ENCODE measurements at regions not wholly inside any gene's neighbourhood (a gene's known extent, or its start where the extent isn't known, plus 50 kb on each side); places are given as distances from the start of the nearest gene placed in this dataset.

DNA sequence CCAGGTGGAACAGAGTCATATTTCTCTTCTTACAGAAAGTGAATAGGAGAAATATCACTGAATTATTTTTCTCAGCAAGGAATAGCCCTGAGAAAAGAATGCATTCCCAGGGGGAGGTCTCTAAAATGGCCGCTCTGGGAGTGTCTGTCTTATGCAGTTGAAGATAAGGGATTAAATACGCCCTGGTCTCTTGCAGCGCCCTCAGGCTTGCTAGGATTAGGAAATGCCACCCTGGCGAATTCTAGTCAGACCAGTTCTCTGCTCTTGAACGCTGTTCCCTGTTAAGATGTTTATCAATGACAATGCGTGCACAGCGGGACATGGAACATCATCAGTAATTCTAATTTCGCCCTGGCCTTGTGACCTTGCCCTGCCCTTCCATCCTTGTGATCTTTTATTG, 949.0 kb upstream of the SEMA6D start:
- H3K9ac ChIP-seq (ENCODE audit: insufficient read depth, low read depth, low read length), result no peak overlapping the region
- FAIRE-seq (no peak), DNase-seq (ENCODE audit: low spot score) (no peak), ATAC-seq (no peak)
- H2AFZ ChIP-seq (ENCODE audit: low read length), result no peak overlapping the region
- no TSS peak for BruUV-seq (replicated peaks)
- no peaks in the 10 kb centered on the region for H3K79me2 ChIP-seq (ENCODE audit: insufficient read depth, low read length)
- 38% methylated on average over 8 of the region's 8 CpGs for WGBS (ENCODE audit: low lambda C conversion rate)
- H3K4me3 ChIP-seq (replicated peaks in 1 of 3; ENCODE audit: insufficient read depth in 1 of 3, low read depth in 2 of 3, low read length in 3 of 3), result no peak overlapping the region
- H3K27me3 ChIP-seq (ENCODE audit: control insufficient read depth in 1 of 2, insufficient read depth in 2 of 2, low read length in 2 of 2), result no peaks in the 10 kb centered on the region
- H4K20me1 ChIP-seq (ENCODE audit: insufficient read depth, low read length), result no peaks in the 10 kb centered on the region
- H3K4me1 ChIP-seq (ENCODE audit: insufficient read depth, low read length), result no peaks in the 10 kb centered on the region
- POLR2A ChIA-PET, result no interaction called here
- H3K4me2 ChIP-seq (ENCODE audit: low read depth, low read length), result no peak overlapping the region
- H3K36me3 ChIP-seq (replicated peaks in 1 of 2; ENCODE audit: control insufficient read depth in 1 of 2, insufficient read depth in 2 of 2, low read length in 2 of 2), result no peaks in the 10 kb centered on the region
- H3K9me3 ChIP-seq (ENCODE audit: low read length), result peaks cover 94% of the 10 kb centered on the region
- intact Hi-C loops (cut with micrococcal nuclease; ENCODE audit: unreplicated experiment), result no loop called here
- H3K27ac ChIP-seq (ENCODE audit: extremely low read length, insufficient read depth, low read length), result no peak overlapping the region
- no peak for TF ChIP-seq ZNF20 (CRISPR knock-in tag; IDR thresholded peaks at IDR 0.05)
- TF ChIP-seq, protein P1, sequence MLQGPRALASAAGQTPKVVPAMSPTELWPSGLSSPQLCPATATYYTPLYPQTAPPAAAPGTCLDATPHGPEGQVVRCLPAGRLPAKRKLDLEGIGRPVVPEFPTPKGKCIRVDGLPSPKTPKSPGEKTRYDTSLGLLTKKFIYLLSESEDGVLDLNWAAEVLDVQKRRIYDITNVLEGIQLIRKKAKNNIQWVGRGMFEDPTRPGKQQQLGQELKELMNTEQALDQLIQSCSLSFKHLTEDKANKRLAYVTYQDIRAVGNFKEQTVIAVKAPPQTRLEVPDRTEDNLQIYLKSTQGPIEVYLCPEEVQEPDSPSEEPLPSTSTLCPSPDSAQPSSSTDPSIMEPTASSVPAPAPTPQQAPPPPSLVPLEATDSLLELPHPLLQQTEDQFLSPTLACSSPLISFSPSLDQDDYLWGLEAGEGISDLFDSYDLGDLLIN (CRISPR knock-in tag; IDR thresholded peaks at IDR 0.05; ENCODE audit: borderline replicate concordance), result no peak
- TF ChIP-seq KLF9 (CRISPR knock-in tag; IDR thresholded peaks at IDR 0.05; ENCODE audit: low read depth), result no peak
- no peak for TF ChIP-seq TCF7 (IDR thresholded peaks at IDR 0.05; ENCODE audit: low read depth)
- no peak for TF ChIP-seq ATF1 (CRISPR knock-in tag; IDR thresholded peaks at IDR 0.05)
- TF ChIP-seq KLF16 (CRISPR knock-in tag; IDR thresholded peaks at IDR 0.05), result no peak
- TF ChIP-seq U2AF2 (IDR thresholded peaks at IDR 0.05; ENCODE audit: low read depth, low read length), result no peak
- no peak for TF ChIP-seq EEA1 (CRISPR knock-in tag; IDR thresholded peaks at IDR 0.05; ENCODE audit: borderline replicate concordance)
- no peak for TF ChIP-seq MTF1 (CRISPR knock-in tag; IDR thresholded peaks at IDR 0.05)
- TF ChIP-seq, protein P2, sequence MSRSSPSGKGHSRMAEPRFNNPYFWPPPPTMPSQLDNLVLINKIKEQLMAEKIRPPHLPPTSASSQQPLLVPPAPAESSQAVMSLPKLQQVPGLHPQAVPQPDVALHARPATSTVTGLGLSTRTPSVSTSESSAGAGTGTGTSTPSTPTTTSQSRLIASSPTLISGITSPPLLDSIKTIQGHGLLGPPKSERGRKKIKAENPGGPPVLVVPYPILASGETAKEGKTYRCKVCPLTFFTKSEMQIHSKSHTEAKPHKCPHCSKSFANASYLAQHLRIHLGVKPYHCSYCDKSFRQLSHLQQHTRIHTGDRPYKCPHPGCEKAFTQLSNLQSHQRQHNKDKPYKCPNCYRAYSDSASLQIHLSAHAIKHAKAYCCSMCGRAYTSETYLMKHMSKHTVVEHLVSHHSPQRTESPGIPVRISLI (CRISPR knock-in tag; IDR thresholded peaks at IDR 0.05; ENCODE audit: borderline replicate concordance), result no peak
- TF ChIP-seq, protein P3, sequence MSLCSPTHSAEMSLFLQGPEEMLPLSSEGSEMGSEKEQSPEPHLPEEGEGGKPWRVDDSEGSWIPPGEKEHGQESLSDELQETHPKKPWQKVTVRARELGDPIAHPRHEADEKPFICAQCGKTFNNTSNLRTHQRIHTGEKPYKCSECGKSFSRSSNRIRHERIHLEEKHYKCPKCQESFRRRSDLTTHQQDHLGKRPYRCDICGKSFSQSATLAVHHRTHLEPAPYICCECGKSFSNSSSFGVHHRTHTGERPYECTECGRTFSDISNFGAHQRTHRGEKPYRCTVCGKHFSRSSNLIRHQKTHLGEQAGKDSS (CRISPR knock-in tag; IDR thresholded peaks at IDR 0.05; ENCODE audit: borderline replicate concordance, low read depth), result no peak
- TF ChIP-seq KDM5B (CRISPR knock-in tag; IDR thresholded peaks at IDR 0.05; ENCODE audit: borderline replicate concordance), result no peak
- TF ChIP-seq ZNF891 (CRISPR knock-in tag; IDR thresholded peaks at IDR 0.05), result no peak
- TF ChIP-seq NFRKB (IDR thresholded peaks at IDR 0.05), result no peak
- CTCF ChIA-PET (ENCODE audit: low intra/inter-chr PET ratio, low total read pairs), result no interaction called here
- in situ Hi-C loops (cut with HindIII; ENCODE audit: extremely low pct_ligation_motif_present, low pct_unique_long_range_greater_than_20kb), result no loop called here
